ENCODE measurements at regions not wholly inside any gene's neighbourhood (a gene's known extent, or its start where the extent isn't known, plus 50 kb on each side); places are given as distances from the start of the nearest gene placed in this dataset.

- H3K27ac ChIP-seq: no peak overlapping the region
- DNase-seq (no peak), ATAC-seq (no peak)
- H3K4me3 ChIP-seq: no peak overlapping the region
- no peaks in the 10 kb centered on the region for H3K4me1 ChIP-seq
- intact Hi-C loops (cut with DNase I): no loop called here
- TF ChIP-seq CTCF (IDR thresholded peaks at IDR 0.05) (no peak), POLR2A (IDR thresholded peaks at IDR 0.05) (no peak)
- H3K36me3 ChIP-seq: no peaks in the 10 kb centered on the region
- H3K9me3 ChIP-seq: no peaks in the 10 kb centered on the region
- no peaks in the 10 kb centered on the region for H3K27me3 ChIP-seq
These were observed 707.1 kb upstream of the USP15 start for GRCh38 chr12:61553091-61553490.

- Histone ChIP-seq H3K36me3 (no peaks in the 10 kb centered on the region), H3K4me3 (no peak overlapping the region), H3K9me3 (no peaks in the 10 kb centered on the region), H3K4me1 (no peaks in the 10 kb centered on the region), H3K27ac (no peak overlapping the region), H3K27me3 (no peaks in the 10 kb centered on the region)
- no peak for TF ChIP-seq CTCF (IDR thresholded peaks at IDR 0.05)
- TF ChIP-seq POLR2A (IDR thresholded peaks at IDR 0.05): no peak
- DNase-seq (no peak), ATAC-seq (no peak)
- 68% methylated on average over 6 of the region's 6 CpGs for WGBS (ENCODE audit: insufficient coverage, low coverage, low lambda C conversion rate, missing lambda C conversion rate)
- intact Hi-C loops (cut with DNase I): no loop called here
These were observed 705.8 kb upstream of the USP15 start for GRCh38 chr12:61554268-61555008.

- H3K36me3 ChIP-seq: no peaks in the 10 kb centered on the region
- H3K9me3 ChIP-seq: no peaks in the 10 kb centered on the region
- H3K27me3 ChIP-seq: no peaks in the 10 kb centered on the region
- no peak for TF ChIP-seq CTCF (IDR thresholded peaks at IDR 0.05)
- TF ChIP-seq POLR2A (IDR thresholded peaks at IDR 0.05): no peak
- no peak for ATAC-seq
- H3K4me1 ChIP-seq: no peaks in the 10 kb centered on the region
- no peak overlapping the region for H3K4me3 ChIP-seq
- H3K27ac ChIP-seq: no peak overlapping the region
- DNase-seq: no peak
- intact Hi-C loops (cut with DNase I): no loop called here
- 42% methylated on average over 2 of the region's 2 CpGs for WGBS (ENCODE audit: insufficient coverage, low coverage, low lambda C conversion rate, missing lambda C conversion rate)
These were observed 696.3 kb upstream of the USP15 start for GRCh38 chr12:61563665-61564450.

GRCh38 chr12:61564466-61564865 lies 695.7 kb upstream of the USP15 start:
- 20% methylated on average over 3 of the region's 3 CpGs for WGBS (ENCODE audit: insufficient coverage, low coverage, low lambda C conversion rate, missing lambda C conversion rate)
- no peak for DNase-seq
- H3K4me1 ChIP-seq: no peaks in the 10 kb centered on the region
- H3K36me3 ChIP-seq: no peaks in the 10 kb centered on the region
- no peak for ATAC-seq
- no peak overlapping the region for H3K27ac ChIP-seq
- H3K9me3 ChIP-seq: no peaks in the 10 kb centered on the region
- no peak overlapping the region for H3K4me3 ChIP-seq
- no peaks in the 10 kb centered on the region for H3K27me3 ChIP-seq
- intact Hi-C loops (cut with DNase I): no loop called here
- TF ChIP-seq POLR2A (IDR thresholded peaks at IDR 0.05) (no peak), CTCF (IDR thresholded peaks at IDR 0.05) (no peak)

Data from right lobe of liver (tissue), 6 donors.